Right lobe of liver (tissue), 4 donors: ENCODE measurements at regions not wholly inside any gene's neighbourhood (a gene's known extent, or its start where the extent isn't known, plus 50 kb on each side); places are given as distances from the start of the nearest gene placed in this dataset.

Experiments
- POLR2A ChIP-seq: fragments of 450-650 bp; IDR thresholded peaks from one replicate; pipeline ENCODE4 v1.6.1; 2017; ENCODE audit warnings: antibody characterized with exemption, mild to moderate bottlenecking
- TF ChIP-seq, protein P1 (sequence below), 4 donors: fragments of 200-600 bp in 3 of 4; fragments of 450-650 bp in 1 of 4; IDR thresholded peaks; one replicate each; pipeline versions ENCODE4 v1.5.1 to v1.8.0; 2016 to 2022; ENCODE audit warnings: antibody characterized with exemption in 4 of 4, mild to moderate bottlenecking in 2 of 4
- donor health status: DM: no; HTN: no; CAD: no.
- donor health status: DM: no; HTN: no; CAD: no.
- donor health status: DM: no; HTN: yes; CAD: no.

DNA sequence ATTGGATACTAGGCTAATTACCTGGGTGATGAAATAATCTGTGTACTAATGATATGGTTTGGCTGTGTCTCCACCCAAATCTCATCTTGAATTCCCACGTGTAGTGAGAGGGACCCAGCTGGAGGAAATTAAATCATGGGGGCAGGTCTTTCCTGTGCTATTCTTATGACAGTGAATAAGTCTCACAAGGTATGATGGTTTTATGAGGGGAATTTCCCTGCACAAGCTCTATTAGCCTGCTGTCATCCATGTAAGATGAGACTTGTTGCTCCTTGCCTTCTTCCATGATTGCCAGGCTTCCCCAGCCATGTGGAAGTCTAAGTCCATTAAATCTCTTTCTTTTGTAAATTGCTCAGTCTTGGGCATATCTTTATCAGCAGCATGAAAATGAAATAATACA is 394.1 kb upstream of the SYT4 start:
- no peak for TF ChIP-seq POLR2A
- TF ChIP-seq, protein P1, sequence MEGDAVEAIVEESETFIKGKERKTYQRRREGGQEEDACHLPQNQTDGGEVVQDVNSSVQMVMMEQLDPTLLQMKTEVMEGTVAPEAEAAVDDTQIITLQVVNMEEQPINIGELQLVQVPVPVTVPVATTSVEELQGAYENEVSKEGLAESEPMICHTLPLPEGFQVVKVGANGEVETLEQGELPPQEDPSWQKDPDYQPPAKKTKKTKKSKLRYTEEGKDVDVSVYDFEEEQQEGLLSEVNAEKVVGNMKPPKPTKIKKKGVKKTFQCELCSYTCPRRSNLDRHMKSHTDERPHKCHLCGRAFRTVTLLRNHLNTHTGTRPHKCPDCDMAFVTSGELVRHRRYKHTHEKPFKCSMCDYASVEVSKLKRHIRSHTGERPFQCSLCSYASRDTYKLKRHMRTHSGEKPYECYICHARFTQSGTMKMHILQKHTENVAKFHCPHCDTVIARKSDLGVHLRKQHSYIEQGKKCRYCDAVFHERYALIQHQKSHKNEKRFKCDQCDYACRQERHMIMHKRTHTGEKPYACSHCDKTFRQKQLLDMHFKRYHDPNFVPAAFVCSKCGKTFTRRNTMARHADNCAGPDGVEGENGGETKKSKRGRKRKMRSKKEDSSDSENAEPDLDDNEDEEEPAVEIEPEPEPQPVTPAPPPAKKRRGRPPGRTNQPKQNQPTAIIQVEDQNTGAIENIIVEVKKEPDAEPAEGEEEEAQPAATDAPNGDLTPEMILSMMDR (IDR thresholded peaks at IDR 0.05): no peak
